Activated CD4-positive, alpha-beta T cell treated with anti-CD3 and anti-CD28 coated beads, Interleukin-2, amount 10 ng/mL, durations not matched to agents 24 days and 14 days (primary cell): ENCODE measurements at regions not wholly inside any gene's neighbourhood (a gene's known extent, or its start where the extent isn't known, plus 50 kb on each side); places are given as distances from the start of the nearest gene placed in this dataset.

ENCODE experiments used
- DNase-seq: peaks from one replicate; pipeline ENCODE4 v3.0.0; 2022
- H3K27ac Mint-ChIP-seq: one replicate; pipeline ENCODE4 v1.8.0; 2022; ENCODE audit warnings: mild to moderate bottlenecking, mixed read lengths
- H3K27me3 Mint-ChIP-seq: one replicate; pipeline ENCODE4 v1.8.0; 2022; ENCODE audit warnings: mixed read lengths
- H3K36me3 Mint-ChIP-seq: one replicate; pipeline ENCODE4 v1.8.0; 2022; ENCODE audit warnings: low read depth, mild to moderate bottlenecking, mixed read lengths
- H3K4me1 Mint-ChIP-seq: one replicate; pipeline ENCODE4 v1.8.0; 2021; ENCODE audit warnings: mixed read lengths
- H3K4me3 Mint-ChIP-seq: one replicate; pipeline ENCODE4 v1.8.0; 2022; ENCODE audit warnings: mild to moderate bottlenecking, moderate library complexity, mixed read lengths
- H3K9me3 Mint-ChIP-seq: one replicate; pipeline ENCODE4 v1.8.0; 2021; ENCODE audit warnings: mixed read lengths
- intact Hi-C: fragments of 100-400 bp; cut with micrococcal nuclease; formaldehyde crosslinking; loops from one replicate; pipeline ENCODE4 v1.15.1; 2023

DNA sequence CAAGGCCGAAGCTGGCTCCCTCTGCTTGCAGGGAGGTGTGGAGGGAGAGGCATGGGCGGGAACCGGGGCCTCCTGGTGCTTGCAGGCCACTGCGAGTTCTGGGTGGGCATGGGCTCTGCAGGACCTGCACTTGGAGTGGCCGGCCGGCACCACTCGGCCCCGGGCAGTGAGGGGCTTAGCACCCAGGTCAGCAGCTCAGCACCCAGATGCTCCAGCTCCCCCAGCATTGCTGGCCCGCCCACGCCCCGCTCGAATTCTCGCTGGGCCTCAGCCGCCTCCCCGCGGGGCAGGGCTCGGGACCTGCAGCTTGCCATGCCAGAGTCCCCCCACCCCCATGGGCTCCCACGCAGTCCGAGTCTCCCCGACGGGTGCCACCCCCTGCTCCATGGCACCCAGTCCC is 176.2 kb upstream of the FAM98A start:
- Mint-ChIP-seq H3K27me3 (no peaks in the 10 kb centered on the region), H3K9me3 (no peaks in the 10 kb centered on the region), H3K36me3 (no peaks in the 10 kb centered on the region), H3K27ac (no peak overlapping the region), H3K4me3 (no peak overlapping the region), H3K4me1 (no peaks in the 10 kb centered on the region)
- DNase-seq = no peak
- intact Hi-C loops = no loop called here

DNA sequence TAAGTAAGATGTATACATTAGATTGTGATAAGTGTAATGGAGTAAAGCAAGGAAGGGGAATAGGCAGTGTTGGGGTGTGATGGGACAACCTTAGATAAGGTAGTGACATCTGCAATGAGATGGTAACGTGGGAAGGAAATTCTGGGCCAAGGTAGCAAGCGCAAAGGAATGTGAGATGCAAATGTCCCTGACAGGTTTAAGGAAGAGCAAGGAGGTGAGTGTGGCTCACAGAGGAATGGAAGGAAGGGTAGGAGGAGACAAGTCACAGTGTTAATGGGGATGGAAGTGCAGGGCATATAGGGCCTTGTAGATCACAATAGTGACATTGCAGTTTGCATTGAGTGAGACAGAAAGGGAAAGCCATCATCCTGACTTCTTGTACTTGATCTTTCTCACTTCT is 170.9 kb upstream of the FAM98A start:
- H3K27ac Mint-ChIP-seq = no peak overlapping the region
- H3K27me3 Mint-ChIP-seq = no peaks in the 10 kb centered on the region
- intact Hi-C loops = no loop called here
- H3K4me3 Mint-ChIP-seq = no peak overlapping the region
- no peaks in the 10 kb centered on the region for H3K9me3 Mint-ChIP-seq
- H3K36me3 Mint-ChIP-seq = no peaks in the 10 kb centered on the region
- no peaks in the 10 kb centered on the region for H3K4me1 Mint-ChIP-seq
- DNase-seq = no peak

GRCh38 chr2:33766175-33766574 is 167.1 kb upstream of the FAM98A start:
- no peak overlapping the region for H3K4me3 Mint-ChIP-seq
- intact Hi-C loops = no loop called here
- no peak overlapping the region for H3K27ac Mint-ChIP-seq
- H3K9me3 Mint-ChIP-seq = no peaks in the 10 kb centered on the region
- no peaks in the 10 kb centered on the region for H3K36me3 Mint-ChIP-seq
- H3K27me3 Mint-ChIP-seq = no peaks in the 10 kb centered on the region
- H3K4me1 Mint-ChIP-seq = no peaks in the 10 kb centered on the region
- no peak for DNase-seq

DNA sequence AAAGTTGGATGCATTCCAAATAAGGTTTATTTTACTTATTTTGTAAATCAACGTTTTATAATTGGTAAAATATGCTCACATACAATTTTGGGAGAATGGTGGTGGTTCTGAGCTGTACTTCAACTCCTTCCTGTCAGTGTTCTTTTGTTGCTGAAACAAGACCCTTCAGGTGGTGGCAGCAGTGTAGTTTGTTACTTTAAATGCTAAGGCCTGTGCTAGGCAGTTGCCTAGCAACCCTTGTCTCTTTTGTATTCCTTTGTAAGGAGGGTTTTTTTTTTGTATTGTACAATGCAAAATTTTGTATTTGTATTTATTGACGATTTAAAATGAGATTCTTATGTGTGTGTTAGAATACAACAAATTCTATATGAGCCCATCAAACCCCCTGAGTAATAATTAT is 166.0 kb upstream of the FAM98A start:
- Mint-ChIP-seq H3K27me3 (no peaks in the 10 kb centered on the region), H3K9me3 (no peaks in the 10 kb centered on the region), H3K4me3 (no peak overlapping the region), H3K36me3 (no peaks in the 10 kb centered on the region), H3K4me1 (no peaks in the 10 kb centered on the region), H3K27ac (no peak overlapping the region)
- intact Hi-C loops = no loop called here
- DNase-seq = no peak

DNA sequence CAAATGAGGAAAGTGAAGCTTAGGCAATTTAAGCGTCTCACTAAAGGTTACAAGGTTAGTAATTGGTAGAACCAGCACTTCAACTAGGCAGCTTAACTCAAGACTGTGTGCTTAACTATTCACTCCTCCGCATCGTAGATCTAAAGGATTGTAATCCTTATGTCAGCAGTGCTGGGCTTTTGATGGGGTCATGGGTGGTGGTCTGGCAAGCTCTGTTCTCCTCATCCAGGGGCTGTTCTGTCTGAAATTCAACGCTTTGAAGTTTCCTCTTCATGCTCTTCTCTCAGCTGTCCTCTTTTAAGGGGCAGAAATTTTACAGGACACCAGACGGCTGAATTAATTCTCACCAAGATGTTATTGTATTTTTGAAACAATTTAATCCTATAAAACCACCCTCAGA is 165.5 kb upstream of the FAM98A start:
- H3K27me3 Mint-ChIP-seq = no peaks in the 10 kb centered on the region

GRCh38 chr2:33763671-33764310 is 164.7 kb upstream of the FAM98A start:
- Mint-ChIP-seq H3K4me3 (no peak overlapping the region), H3K9me3 (peaks cover 4% of the 10 kb centered on the region), H3K27ac (no peak overlapping the region), H3K36me3 (no peaks in the 10 kb centered on the region), H3K27me3 (no peaks in the 10 kb centered on the region), H3K4me1 (no peaks in the 10 kb centered on the region)
- DNase-seq = no peak
- intact Hi-C loops = no loop called here

More for the DNA sequence above, 165.5 kb upstream of the FAM98A start:
- no peak for DNase-seq
- Mint-ChIP-seq H3K4me3 (no peak overlapping the region), H3K4me1 (no peaks in the 10 kb centered on the region), H3K36me3 (no peaks in the 10 kb centered on the region), H3K9me3 (no peaks in the 10 kb centered on the region), H3K27ac (no peak overlapping the region)
- intact Hi-C loops = no loop called here

GRCh38 chr2:33762636-33763035 is 163.5 kb upstream of the FAM98A start:
- Mint-ChIP-seq H3K4me3 (no peak overlapping the region), H3K9me3 (peaks cover 4% of the 10 kb centered on the region), H3K36me3 (no peaks in the 10 kb centered on the region), H3K27ac (no peak overlapping the region), H3K27me3 (no peaks in the 10 kb centered on the region), H3K4me1 (no peaks in the 10 kb centered on the region)
- intact Hi-C loops = no loop called here
- no peak for DNase-seq

DNA sequence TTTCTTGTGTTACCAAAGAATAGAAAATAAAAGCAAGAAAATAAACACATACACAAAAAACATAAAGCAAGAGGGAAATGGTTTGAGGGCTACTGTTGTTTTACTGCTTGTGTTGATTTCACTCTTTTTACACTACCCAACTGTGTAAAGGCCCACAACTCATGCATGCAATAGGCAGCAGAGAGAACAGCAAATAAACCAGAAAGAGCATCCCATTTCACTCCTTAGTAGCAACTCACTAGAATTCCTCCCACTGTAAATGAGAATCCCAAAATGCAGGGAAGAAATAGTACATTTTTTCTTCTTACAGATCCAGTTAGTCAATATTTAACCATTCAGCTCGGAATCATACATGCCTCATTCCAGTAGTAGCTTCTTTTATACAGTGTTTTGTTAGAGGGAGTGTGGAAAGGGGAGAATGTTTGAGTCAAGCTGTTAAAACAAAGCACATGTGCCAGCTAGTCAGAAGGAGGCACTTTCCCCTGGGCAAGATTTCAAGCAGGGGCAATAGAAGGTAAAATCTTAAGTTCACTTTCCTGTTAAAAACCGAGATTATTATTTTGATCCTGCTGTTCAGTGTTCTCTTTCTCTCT is 147.2 kb upstream of the FAM98A start:
- H3K4me1 Mint-ChIP-seq = no peaks in the 10 kb centered on the region
- H3K27me3 Mint-ChIP-seq = no peaks in the 10 kb centered on the region
- no peak for DNase-seq
- no peak overlapping the region for H3K4me3 Mint-ChIP-seq
- no peak overlapping the region for H3K27ac Mint-ChIP-seq
- peaks cover 8% of the 10 kb centered on the region for H3K9me3 Mint-ChIP-seq
- H3K36me3 Mint-ChIP-seq = no peaks in the 10 kb centered on the region
- intact Hi-C loops = no loop called here

- Mint-ChIP-seq H3K4me3 (no peak overlapping the region), H3K4me1 (no peaks in the 10 kb centered on the region), H3K36me3 (no peaks in the 10 kb centered on the region), H3K27ac (no peak overlapping the region), H3K27me3 (no peaks in the 10 kb centered on the region), H3K9me3 (peaks cover 5% of the 10 kb centered on the region)
- intact Hi-C loops = no loop called here
- DNase-seq = no peak
Measured at GRCh38 chr2:33735096-33735495, 136.0 kb upstream of the FAM98A start.

DNA sequence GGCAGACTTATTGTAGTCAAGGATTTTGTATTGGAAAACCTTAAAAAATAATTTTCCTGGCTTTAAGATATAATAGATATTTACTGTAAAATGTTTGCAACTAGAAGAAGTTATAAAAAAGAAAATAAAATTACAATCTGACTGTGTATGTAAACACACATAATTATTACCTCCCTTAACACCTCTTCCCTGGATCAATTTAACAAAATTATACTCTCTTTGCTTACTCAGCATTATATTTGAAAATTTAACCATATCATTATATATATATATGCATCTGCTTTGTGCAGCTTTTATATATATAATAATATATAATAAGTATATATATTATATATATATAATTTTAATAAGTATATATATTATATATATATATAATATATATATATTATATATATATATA is 131.7 kb upstream of the FAM98A start:
- no peak for DNase-seq
- H3K4me3 Mint-ChIP-seq = no peak overlapping the region
- H3K4me1 Mint-ChIP-seq = no peaks in the 10 kb centered on the region
- no peaks in the 10 kb centered on the region for H3K36me3 Mint-ChIP-seq
- no peaks in the 10 kb centered on the region for H3K27me3 Mint-ChIP-seq
- no peaks in the 10 kb centered on the region for H3K9me3 Mint-ChIP-seq
- H3K27ac Mint-ChIP-seq = no peak overlapping the region
- intact Hi-C loops = no loop called here

DNA sequence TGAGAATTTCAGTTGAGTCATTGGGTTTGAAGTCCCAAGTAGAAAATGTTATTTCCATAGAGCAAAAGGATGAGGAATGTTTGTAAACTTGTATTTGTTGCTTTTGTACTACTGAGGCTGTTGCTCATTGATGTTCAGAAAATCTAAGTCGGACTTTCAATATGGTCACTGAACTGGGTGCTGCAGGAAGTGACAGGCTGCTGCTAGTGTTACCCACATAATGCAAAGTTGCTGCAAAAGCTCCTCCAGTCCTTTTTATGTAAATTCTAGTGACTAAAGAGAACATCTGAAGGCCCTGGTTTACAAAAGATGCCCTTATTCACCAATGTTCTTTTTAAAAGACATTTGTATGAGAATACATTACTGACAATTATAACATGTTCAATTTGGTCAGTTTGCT is 131.1 kb upstream of the FAM98A start:
- no peak overlapping the region for H3K4me3 Mint-ChIP-seq
- H3K4me1 Mint-ChIP-seq = no peaks in the 10 kb centered on the region
- no peaks in the 10 kb centered on the region for H3K27me3 Mint-ChIP-seq
- intact Hi-C loops = no loop called here
- H3K9me3 Mint-ChIP-seq = no peaks in the 10 kb centered on the region
- no peak for DNase-seq
- H3K36me3 Mint-ChIP-seq = no peaks in the 10 kb centered on the region
- H3K27ac Mint-ChIP-seq = no peak overlapping the region

DNA sequence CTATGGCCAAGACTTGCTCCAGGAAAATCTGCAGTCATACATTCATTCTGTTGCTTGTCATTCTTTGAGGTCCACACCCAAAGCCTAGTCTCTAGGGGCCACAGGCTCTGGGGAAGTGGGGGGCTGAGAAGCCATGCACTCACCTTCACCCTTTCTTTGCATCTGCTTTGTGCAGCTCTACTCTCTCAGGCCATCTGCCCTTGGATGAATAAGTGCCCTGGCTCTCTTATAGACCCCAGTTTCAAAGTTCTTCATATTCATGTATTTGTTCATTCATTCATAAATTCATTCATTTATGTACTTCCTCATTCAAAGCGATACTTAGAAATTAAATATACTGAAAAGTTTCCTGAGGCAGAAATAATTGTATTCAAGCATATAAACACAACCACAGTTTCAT is 130.3 kb upstream of the FAM98A start:
- DNase-seq = no peak
- H3K4me3 Mint-ChIP-seq = no peak overlapping the region
- H3K27ac Mint-ChIP-seq = no peak overlapping the region
- H3K36me3 Mint-ChIP-seq = no peaks in the 10 kb centered on the region
- no peaks in the 10 kb centered on the region for H3K9me3 Mint-ChIP-seq
- intact Hi-C loops = no loop called here
- H3K4me1 Mint-ChIP-seq = no peaks in the 10 kb centered on the region
- no peaks in the 10 kb centered on the region for H3K27me3 Mint-ChIP-seq

GRCh38 chr2:33728106-33728505 is 129.0 kb upstream of the FAM98A start:
- DNase-seq = no peak
- no peaks in the 10 kb centered on the region for H3K4me1 Mint-ChIP-seq
- H3K36me3 Mint-ChIP-seq = no peaks in the 10 kb centered on the region
- no peaks in the 10 kb centered on the region for H3K9me3 Mint-ChIP-seq
- intact Hi-C loops = no loop called here
- no peak overlapping the region for H3K4me3 Mint-ChIP-seq
- H3K27ac Mint-ChIP-seq = no peak overlapping the region
- H3K27me3 Mint-ChIP-seq = no peaks in the 10 kb centered on the region

DNA sequence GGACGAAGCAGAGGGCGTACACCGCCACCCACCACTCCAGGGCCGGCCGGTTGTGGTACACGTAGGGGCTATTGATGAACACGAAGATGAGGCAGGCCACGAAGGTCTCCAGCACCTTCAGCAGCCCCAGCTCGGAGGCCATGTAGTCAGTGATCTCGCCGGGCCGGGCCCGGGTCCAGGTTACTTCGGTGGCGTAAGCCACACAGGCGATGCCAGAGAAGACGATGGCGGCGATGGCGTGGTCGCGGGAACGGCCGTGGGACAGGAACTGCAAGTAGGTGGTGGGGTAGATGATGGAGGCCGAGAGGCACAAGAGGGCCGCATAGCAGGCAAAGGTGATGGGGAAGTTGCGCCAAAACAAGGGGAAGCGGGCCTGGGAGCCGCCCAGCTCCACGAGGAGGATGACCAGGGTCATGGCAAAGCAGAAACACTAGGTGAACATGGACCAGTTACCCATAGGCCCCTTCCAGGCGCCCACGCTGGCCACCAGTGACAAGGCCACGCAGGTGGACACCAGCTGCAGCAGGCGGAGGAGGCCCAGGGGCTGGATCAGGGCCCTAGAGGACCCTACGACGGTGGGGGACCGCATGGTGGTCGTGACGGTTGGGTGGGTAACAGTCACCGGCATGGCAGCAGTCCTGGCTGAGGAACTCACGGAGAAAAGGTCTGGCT is 128.4 kb upstream of the FAM98A start:
- no peaks in the 10 kb centered on the region for H3K4me1 Mint-ChIP-seq
- intact Hi-C loops = no loop called here
- H3K4me3 Mint-ChIP-seq = no peak overlapping the region
- no peaks in the 10 kb centered on the region for H3K9me3 Mint-ChIP-seq
- H3K27ac Mint-ChIP-seq = no peak overlapping the region
- DNase-seq = no peak
- H3K27me3 Mint-ChIP-seq = no peaks in the 10 kb centered on the region
- no peaks in the 10 kb centered on the region for H3K36me3 Mint-ChIP-seq

GRCh38 chr2:33726415-33726814 is 127.3 kb upstream of the FAM98A start:
- H3K9me3 Mint-ChIP-seq = no peaks in the 10 kb centered on the region
- intact Hi-C loops = no loop called here
- no peak overlapping the region for H3K27ac Mint-ChIP-seq
- no peak for DNase-seq
- no peaks in the 10 kb centered on the region for H3K4me1 Mint-ChIP-seq
- no peak overlapping the region for H3K4me3 Mint-ChIP-seq
- H3K27me3 Mint-ChIP-seq = no peaks in the 10 kb centered on the region
- no peaks in the 10 kb centered on the region for H3K36me3 Mint-ChIP-seq
